ENCODE measurements at regions not wholly inside any gene's neighbourhood (a gene's known extent, or its start where the extent isn't known, plus 50 kb on each side); places are given as distances from the start of the nearest gene placed in this dataset.
A peak's percentile ranks its signal among the peaks of the same experiment; 100 is the strongest.

- 84% methylated on average over 5 of the region's 5 CpGs for WGBS (ENCODE audit: missing lambda C conversion rate)
- no peak for DNase-seq (ENCODE audit: low read depth in 1 of 2, low spot score in 1 of 2)
- POLR2A ChIA-PET: interaction anchor here (1.3 kb wide), 1 partner anchor 166 kb away, joined by 4 read pairs; the partner anchor contains the start of gene ID2
These were observed 165.9 kb upstream of the ID2 start for GRCh38 chr2:8515864-8516533.

GRCh38 chr2:8517850-8518498 lies 163.9 kb upstream of the ID2 start:
- CTCF ChIA-PET: interaction anchor here (1.4 kb wide), 1 partner anchor 46 kb away, joined by 3 read pairs; no protein-coding TSS in a partner anchor
- H3K9me3 ChIP-seq: no peaks in the 10 kb centered on the region; the same call in 2 of the 3 replicates
- no peaks in the 10 kb centered on the region for H3K4me1 ChIP-seq
- ATAC-seq (no peak), FAIRE-seq (no peak), DNase-seq (ENCODE audit: low read depth in 1 of 2, low spot score in 1 of 2) (no peak)
- no peak overlapping the region for H3K4me3 ChIP-seq
- WGBS (ENCODE audit: missing lambda C conversion rate): 80% methylated on average over 16 of the region's 16 CpGs
- TF ChIP-seq JUN (IDR thresholded peaks at IDR 0.05) (no peak), HOXB5 (CRISPR knock-in tag; IDR thresholded peaks at IDR 0.05) (no peak), FOSB (CRISPR knock-in tag; IDR thresholded peaks at IDR 0.05) (no peak), CHD4 (IDR thresholded peaks at IDR 0.05; ENCODE audit: borderline replicate concordance) (no peak)
- no peak overlapping the region for H3K4me2 ChIP-seq
- no peak overlapping the region for H3K27ac ChIP-seq
- POLR2A ChIA-PET: no interaction called here

More at GRCh38 chr2:8515864-8516533, 165.9 kb upstream of the ID2 start:
- ATAC-seq (peak in 1 of 2 experiments; percentile 59; a peak in 3 of 6 replicates), FAIRE-seq (no peak)
- CTCF ChIA-PET: interaction anchor here (1.0 kb wide), 1 partner anchor 33 kb away, joined by 3 read pairs; no protein-coding TSS in a partner anchor
- no peaks in the 10 kb centered on the region for H3K4me1 ChIP-seq
- H3K9me3 ChIP-seq: no peaks in the 10 kb centered on the region; the same call in 2 of the 3 replicates
- H3K4me2 ChIP-seq: no peak overlapping the region
- TF ChIP-seq RAD21 (conservative IDR thresholded peaks at IDR 0.05 in 1 of 2, IDR thresholded peaks at IDR 0.05 in 1 of 2) (0 out of 5 replicates have a peak, but pooled peaks of 1 of the 2 experiments have one; percentile 11), FOSL2 (IDR thresholded peaks at IDR 0.05) (no peak), FOSL2 (CRISPR knock-in tag; IDR thresholded peaks at IDR 0.05) (no peak), RCOR1 (IDR thresholded peaks at IDR 0.05; ENCODE audit: low read depth, low read length) (no peak), E2F6 (IDR thresholded peaks at IDR 0.05; ENCODE audit: borderline replicate concordance, low read depth) (no peak)
- H3K27ac ChIP-seq: no peak overlapping the region
- H3K4me3 ChIP-seq: no peak overlapping the region

GRCh38 chr2:8518979-8519668 lies 162.7 kb upstream of the ID2 start:
- ATAC-seq (no peak), FAIRE-seq (no peak), DNase-seq (ENCODE audit: low read depth in 1 of 2, low spot score in 1 of 2) (no peak)
- TF ChIP-seq CHD4 (IDR thresholded peaks at IDR 0.05; ENCODE audit: borderline replicate concordance) (no peak), HOXA7 (CRISPR knock-in tag; IDR thresholded peaks at IDR 0.05) (no peak), NR3C1 (IDR thresholded peaks at IDR 0.05) (no peak), REST (IDR thresholded peaks at IDR 0.05) (no peak), HOXB5 (CRISPR knock-in tag; IDR thresholded peaks at IDR 0.05) (no peak), RNF2 (IDR thresholded peaks at IDR 0.05; ENCODE audit: borderline replicate concordance, low read depth) (no peak), HES2 (IDR thresholded peaks at IDR 0.05) (no peak), E2F6 (IDR thresholded peaks at IDR 0.05; ENCODE audit: borderline replicate concordance, low read depth) (no peak), CBX2 (IDR thresholded peaks at IDR 0.05; ENCODE audit: borderline replicate concordance, low read depth) (no peak), CEBPB (IDR thresholded peaks at IDR 0.05) (no peak), NFE2L2 (conservative IDR thresholded peaks at IDR 0.05; ENCODE audit: low read length) (no peak), FOXS1 (CRISPR knock-in tag; IDR thresholded peaks at IDR 0.05) (no peak), POLR2AphosphoS2 (conservative IDR thresholded peaks at IDR 0.05; ENCODE audit: low read length) (no peak), ESRRA (IDR thresholded peaks at IDR 0.05; ENCODE audit: borderline replicate concordance, low read length) (no peak), KDM5A (IDR thresholded peaks at IDR 0.05) (no peak), SMC3 (IDR thresholded peaks at IDR 0.05) (no peak)
- POLR2A ChIA-PET: no interaction called here
- Histone ChIP-seq H3K4me2 (no peak overlapping the region), H3K27ac (no peak overlapping the region), H3K4me1 (no peaks in the 10 kb centered on the region), H3K4me3 (no peak overlapping the region), H3K9me3 (no peaks in the 10 kb centered on the region)
- CTCF ChIA-PET: no interaction called here
- WGBS (ENCODE audit: missing lambda C conversion rate): 64% methylated on average over 8 of the region's 8 CpGs
